ENCODE measurements at regions not wholly inside any gene's neighbourhood (a gene's known extent, or its start where the extent isn't known, plus 50 kb on each side); places are given as distances from the start of the nearest gene placed in this dataset.

- no peak overlapping the region for H3K4me3 ChIP-seq (ENCODE audit: low read depth, low read length)
- no peak for TF ChIP-seq CTCF (IDR thresholded peaks at IDR 0.05; ENCODE audit: control insufficient read depth, extremely low read depth, insufficient read depth)
- no peak for DNase-seq (ENCODE audit: low read depth)
Observed at GRCh38 chr14:96143906-96144305, 60.7 kb upstream of the BDKRB2 start.

- DNase-seq (ENCODE audit: low read depth): no peak
Observed at GRCh38 chr14:96145116-96145864, 59.3 kb upstream of the BDKRB2 start.

GRCh38 chr14:96146131-96146771 is 58.4 kb upstream of the BDKRB2 start:
- peak; percentile 13; the same call in 1 of the 2 replicates for TF ChIP-seq CTCF (IDR thresholded peaks at IDR 0.05; ENCODE audit: control insufficient read depth, extremely low read depth, insufficient read depth)
- peak; percentile 34 for DNase-seq (ENCODE audit: low read depth)
- no peak overlapping the region for H3K4me3 ChIP-seq (ENCODE audit: low read depth, low read length)

More at GRCh38 chr14:96145116-96145864, 59.3 kb upstream of the BDKRB2 start:
- TF ChIP-seq CTCF (IDR thresholded peaks at IDR 0.05; ENCODE audit: control insufficient read depth, extremely low read depth, insufficient read depth): no peak
- H3K4me3 ChIP-seq (ENCODE audit: low read depth, low read length): no peak overlapping the region

- TF ChIP-seq CTCF (IDR thresholded peaks at IDR 0.05; ENCODE audit: control insufficient read depth, extremely low read depth, insufficient read depth): no peak
- no peak for DNase-seq (ENCODE audit: low read depth)
Observed at GRCh38 chr14:96148631-96149030, 56.0 kb upstream of the BDKRB2 start.

GRCh38 chr14:96149131-96149530 is 55.5 kb upstream of the BDKRB2 start:
- DNase-seq (ENCODE audit: low read depth): no peak
- TF ChIP-seq CTCF (IDR thresholded peaks at IDR 0.05; ENCODE audit: control insufficient read depth, extremely low read depth, insufficient read depth): no peak
- H3K4me3 ChIP-seq (ENCODE audit: low read depth, low read length): no peak overlapping the region

More at GRCh38 chr14:96148631-96149030, 56.0 kb upstream of the BDKRB2 start:
- H3K4me3 ChIP-seq (ENCODE audit: low read depth, low read length): no peak overlapping the region

- H3K4me3 ChIP-seq (ENCODE audit: low read depth, low read length): no peak overlapping the region
- DNase-seq (ENCODE audit: low read depth): no peak
- TF ChIP-seq CTCF (IDR thresholded peaks at IDR 0.05; ENCODE audit: control insufficient read depth, extremely low read depth, insufficient read depth): no peak
Observed at GRCh38 chr14:96150214-96150613, 54.4 kb upstream of the BDKRB2 start.
